ENCODE measurements at regions not wholly inside any gene's neighbourhood (a gene's known extent, or its start where the extent isn't known, plus 50 kb on each side); places are given as distances from the start of the nearest gene placed in this dataset.

GRCh38 chr4:110801591-110801990, 178.7 kb upstream of the PITX2 start:
- TF ChIP-seq CTCF (IDR thresholded peaks at IDR 0.05; ENCODE audit: insufficient read depth, low read length, poor library complexity, severe bottlenecking): no peak
- no peak for TF ChIP-seq EZH2phosphoT487 (conservative IDR thresholded peaks at IDR 0.05; ENCODE audit: low read length)
